ENCODE measurements at regions not wholly inside any gene's neighbourhood (a gene's known extent, or its start where the extent isn't known, plus 50 kb on each side); places are given as distances from the start of the nearest gene placed in this dataset.
"Not testable (repeated sequence)": the region's sequence is repeated elsewhere in the genome, so short reads cannot be mapped to it uniquely, and the experiment has no call there.

DNA sequence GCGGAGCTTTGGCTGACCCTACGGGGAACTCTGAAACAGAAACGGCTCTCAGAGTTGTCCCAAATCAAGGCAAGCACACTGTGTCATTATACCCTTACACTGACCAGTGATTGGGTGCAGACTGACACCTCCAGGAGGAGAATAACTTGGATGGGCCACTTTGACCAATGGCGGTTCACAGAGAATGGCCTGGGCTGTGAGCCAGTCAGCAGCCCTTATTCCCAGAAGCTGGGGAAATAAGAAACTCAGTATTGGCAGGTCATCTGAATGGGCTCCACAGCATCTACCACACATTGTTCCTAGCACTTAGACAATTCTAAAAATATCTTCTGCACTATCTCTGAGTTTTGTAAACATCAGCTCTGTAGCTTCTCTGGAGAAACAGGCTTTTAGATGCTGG is 265.2 kb downstream of the ADGRL2 start:
- 82 to 88% methylated on average over 4 of the region's 4 CpGs for WGBS, 2 donors
- intact Hi-C loops (cut with DNase I), result no loop called here

GRCh38 chr1:82064691-82065090 is 264.0 kb downstream of the ADGRL2 start:
- TF ChIP-seq POLR2A (IDR thresholded peaks at IDR 0.05) (no peak), CTCF (IDR thresholded peaks at IDR 0.05) (no peak)
- no peak for DNase-seq
- Histone ChIP-seq H3K4me3 (no peak overlapping the region), H3K27ac (no peak overlapping the region), H3K27me3 (no peaks in the 10 kb centered on the region), H3K36me3 (no peaks in the 10 kb centered on the region), H3K9me3 (no peaks in the 10 kb centered on the region), H3K4me1 (no peaks in the 10 kb centered on the region)
- intact Hi-C loops (cut with DNase I), result no loop called here
- 7 to 27% methylated on average over 1 of the region's 1 CpG for WGBS, 2 donors

More for the DNA sequence above, 265.2 kb downstream of the ADGRL2 start:
- no peaks in the 10 kb centered on the region for H3K36me3 ChIP-seq
- H3K27ac ChIP-seq, result no peak overlapping the region
- no peak for DNase-seq
- TF ChIP-seq POLR2AphosphoS5 (IDR thresholded peaks at IDR 0.05) (no peak), POLR2A (IDR thresholded peaks at IDR 0.05) (no peak), EP300 (IDR thresholded peaks at IDR 0.05) (no peak), CTCF (IDR thresholded peaks at IDR 0.05) (no peak)
- no peaks in the 10 kb centered on the region for H3K9me3 ChIP-seq
- no peaks in the 10 kb centered on the region for H3K27me3 ChIP-seq
- no peak overlapping the region for H3K4me3 ChIP-seq
- no peaks in the 10 kb centered on the region for H3K4me1 ChIP-seq

GRCh38 chr1:82062206-82062605 is 261.5 kb downstream of the ADGRL2 start:
- DNase-seq, result no peak
- no peaks in the 10 kb centered on the region for H3K4me1 ChIP-seq
- WGBS, 2 donors, result 71 to 81% methylated on average over 2 of the region's 2 CpGs

DNA sequence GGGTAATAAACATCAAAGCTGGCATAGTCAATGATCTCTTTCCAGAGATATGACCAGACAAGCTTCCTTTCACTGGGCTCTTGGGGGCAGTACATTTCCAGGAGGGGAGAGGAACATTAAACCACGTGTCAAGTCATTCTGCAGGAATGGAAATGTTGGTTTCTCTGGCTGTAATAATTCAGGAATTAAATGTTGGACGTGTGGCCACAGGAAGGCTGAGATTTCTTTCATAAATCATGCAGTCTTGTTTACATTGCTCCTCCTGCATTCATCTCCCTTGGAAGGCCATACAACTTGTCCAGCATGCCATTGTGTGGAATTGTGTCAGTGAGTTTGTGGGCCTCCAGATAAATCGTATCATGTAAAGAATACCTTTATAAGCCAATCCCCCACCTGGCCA is 259.2 kb downstream of the ADGRL2 start:
- WGBS, 2 donors, result 40% methylated on average over 3 of the region's 3 CpGs
- H3K27me3 ChIP-seq, result no peaks in the 10 kb centered on the region
- no peaks in the 10 kb centered on the region for H3K4me1 ChIP-seq
- DNase-seq, result no peak
- H3K4me3 ChIP-seq, result no peak overlapping the region
- H3K36me3 ChIP-seq, result no peaks in the 10 kb centered on the region
- H3K27ac ChIP-seq, result no peak overlapping the region
- no peaks in the 10 kb centered on the region for H3K9me3 ChIP-seq
- TF ChIP-seq POLR2AphosphoS5 (IDR thresholded peaks at IDR 0.05) (no peak), EP300 (IDR thresholded peaks at IDR 0.05) (no peak), POLR2A (IDR thresholded peaks at IDR 0.05) (no peak), CTCF (IDR thresholded peaks at IDR 0.05) (no peak)
- intact Hi-C loops (cut with DNase I), result no loop called here

More at GRCh38 chr1:82062206-82062605, 261.5 kb downstream of the ADGRL2 start:
- Histone ChIP-seq H3K27ac (no peak overlapping the region), H3K27me3 (no peaks in the 10 kb centered on the region), H3K36me3 (no peaks in the 10 kb centered on the region), H3K9me3 (no peaks in the 10 kb centered on the region), H3K4me3 (no peak overlapping the region)
- TF ChIP-seq POLR2AphosphoS5 (IDR thresholded peaks at IDR 0.05), result no peak
- no peak for TF ChIP-seq EP300 (IDR thresholded peaks at IDR 0.05)
- intact Hi-C loops (cut with DNase I), result no loop called here

DNA sequence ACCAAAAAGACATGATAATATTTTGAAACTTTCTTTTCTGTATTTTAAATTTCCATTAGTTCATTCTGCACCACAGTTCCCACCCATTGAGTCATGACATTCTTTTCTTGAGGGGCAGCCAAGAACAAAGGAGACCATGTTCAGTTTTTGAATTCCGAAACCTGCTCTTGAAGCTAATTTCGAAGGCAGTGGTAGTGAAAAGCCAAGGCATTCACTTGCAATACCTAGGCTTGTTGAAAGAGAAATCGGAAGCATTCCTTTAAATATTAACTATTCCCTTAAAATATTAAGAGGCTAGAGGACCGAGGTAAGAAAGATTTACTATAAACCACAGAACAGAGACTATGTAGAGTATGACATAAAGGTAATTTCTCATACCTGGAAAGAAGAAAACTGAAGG is 256.3 kb downstream of the ADGRL2 start:
- TF ChIP-seq CTCF (IDR thresholded peaks at IDR 0.05), result no peak
- TF ChIP-seq EP300 (IDR thresholded peaks at IDR 0.05), result no peak
- TF ChIP-seq POLR2AphosphoS5 (IDR thresholded peaks at IDR 0.05), result no peak
- TF ChIP-seq POLR2A (IDR thresholded peaks at IDR 0.05), result no peak
- no peaks in the 10 kb centered on the region for H3K27me3 ChIP-seq
- intact Hi-C loops (cut with DNase I), result no loop called here
- no peak for DNase-seq
- H3K4me1 ChIP-seq, result no peaks in the 10 kb centered on the region
- H3K4me3 ChIP-seq, result no peak overlapping the region
- H3K27ac ChIP-seq, result no peak overlapping the region
- H3K9me3 ChIP-seq, result no peaks in the 10 kb centered on the region
- WGBS, 2 donors, result 82 to 92% methylated on average over 4 of the region's 4 CpGs
- no peaks in the 10 kb centered on the region for H3K36me3 ChIP-seq

- 85 to 90% methylated on average over 4 of the region's 4 CpGs for WGBS, 2 donors
- not testable (repeated sequence) for H3K27ac ChIP-seq
Observed at GRCh38 chr1:82055375-82055774, 254.6 kb downstream of the ADGRL2 start.

More at GRCh38 chr1:82055375-82055774, 254.6 kb downstream of the ADGRL2 start:
- H3K9me3 ChIP-seq; H3K4me3 ChIP-seq; H3K4me1 ChIP-seq; H3K27me3 ChIP-seq; H3K36me3 ChIP-seq; DNase-seq; intact Hi-C loops (cut with DNase I): not testable (repeated sequence)
